PFSK-1 (cell line): ENCODE measurements at regions not wholly inside any gene's neighbourhood (a gene's known extent, or its start where the extent isn't known, plus 50 kb on each side); places are given as distances from the start of the nearest gene placed in this dataset.

Experiments used
- FOXP2 ChIP-seq: optimal IDR thresholded peaks from 2 replicates; pipeline ENCODE3; 2011; ENCODE audit warnings: borderline replicate concordance, control low read depth, inconsistent platforms; ENCODE audit not compliant: insufficient read depth; ENCODE audit errors: extremely low read length, extremely low read depth
- POLR2AphosphoS5 ChIP-seq: IDR thresholded peaks from 2 replicates; pipeline ENCODE4 v1.6.1; 2012; ENCODE audit warnings: low read depth, mild to moderate bottlenecking, control low read depth, low read length, moderate library complexity
- SIN3A ChIP-seq: IDR thresholded peaks from 2 replicates; pipeline ENCODE4 v1.6.1; 2012; ENCODE audit warnings: mild to moderate bottlenecking, low read length, moderate library complexity, borderline replicate concordance; ENCODE audit not compliant: insufficient read depth
- TAF1 ChIP-seq: IDR thresholded peaks from 2 replicates; pipeline ENCODE4 v1.6.1; 2012; ENCODE audit warnings: low read length, control low read depth, borderline replicate concordance; ENCODE audit not compliant: insufficient read depth
- TF ChIP-seq, protein P1 (sequence below), 2 experiments: IDR thresholded peaks; 2 replicates each; pipeline versions ENCODE4 v1.6.1 to v1.8.0; 2011 to 2012; ENCODE audit warnings: low read depth in 2 of 2, low read length in 2 of 2, control low read depth in 1 of 2, inconsistent platforms in 1 of 2, mild to moderate bottlenecking in 1 of 2, moderate library complexity in 1 of 2; ENCODE audit not compliant: insufficient read depth in 1 of 2

DNA sequence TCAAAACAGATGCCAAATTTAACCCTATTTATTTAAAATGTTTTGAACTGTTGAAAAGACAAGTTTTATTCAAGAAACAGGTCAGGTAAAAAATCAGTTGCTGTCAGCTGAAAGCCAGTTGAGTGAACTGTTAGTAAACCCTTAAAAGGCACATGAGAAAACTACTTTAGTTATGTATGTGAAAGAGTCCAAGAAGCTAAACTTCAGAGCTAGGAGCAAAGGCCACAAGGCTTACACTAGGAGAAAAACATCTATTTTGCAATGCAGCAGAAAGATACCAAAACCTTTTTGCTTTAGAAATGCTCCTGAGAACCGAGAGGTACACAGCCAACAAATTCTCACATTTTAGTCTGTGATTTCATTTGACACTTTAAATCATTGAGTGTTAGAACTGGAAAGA, 375.2 kb downstream of the FSCB start:
- TF ChIP-seq TAF1: no peak
- TF ChIP-seq SIN3A: no peak
- TF ChIP-seq FOXP2: no peak
- no peak for TF ChIP-seq POLR2AphosphoS5
- TF ChIP-seq, protein P1, sequence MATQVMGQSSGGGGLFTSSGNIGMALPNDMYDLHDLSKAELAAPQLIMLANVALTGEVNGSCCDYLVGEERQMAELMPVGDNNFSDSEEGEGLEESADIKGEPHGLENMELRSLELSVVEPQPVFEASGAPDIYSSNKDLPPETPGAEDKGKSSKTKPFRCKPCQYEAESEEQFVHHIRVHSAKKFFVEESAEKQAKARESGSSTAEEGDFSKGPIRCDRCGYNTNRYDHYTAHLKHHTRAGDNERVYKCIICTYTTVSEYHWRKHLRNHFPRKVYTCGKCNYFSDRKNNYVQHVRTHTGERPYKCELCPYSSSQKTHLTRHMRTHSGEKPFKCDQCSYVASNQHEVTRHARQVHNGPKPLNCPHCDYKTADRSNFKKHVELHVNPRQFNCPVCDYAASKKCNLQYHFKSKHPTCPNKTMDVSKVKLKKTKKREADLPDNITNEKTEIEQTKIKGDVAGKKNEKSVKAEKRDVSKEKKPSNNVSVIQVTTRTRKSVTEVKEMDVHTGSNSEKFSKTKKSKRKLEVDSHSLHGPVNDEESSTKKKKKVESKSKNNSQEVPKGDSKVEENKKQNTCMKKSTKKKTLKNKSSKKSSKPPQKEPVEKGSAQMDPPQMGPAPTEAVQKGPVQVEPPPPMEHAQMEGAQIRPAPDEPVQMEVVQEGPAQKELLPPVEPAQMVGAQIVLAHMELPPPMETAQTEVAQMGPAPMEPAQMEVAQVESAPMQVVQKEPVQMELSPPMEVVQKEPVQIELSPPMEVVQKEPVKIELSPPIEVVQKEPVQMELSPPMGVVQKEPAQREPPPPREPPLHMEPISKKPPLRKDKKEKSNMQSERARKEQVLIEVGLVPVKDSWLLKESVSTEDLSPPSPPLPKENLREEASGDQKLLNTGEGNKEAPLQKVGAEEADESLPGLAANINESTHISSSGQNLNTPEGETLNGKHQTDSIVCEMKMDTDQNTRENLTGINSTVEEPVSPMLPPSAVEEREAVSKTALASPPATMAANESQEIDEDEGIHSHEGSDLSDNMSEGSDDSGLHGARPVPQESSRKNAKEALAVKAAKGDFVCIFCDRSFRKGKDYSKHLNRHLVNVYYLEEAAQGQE (IDR thresholded peaks at IDR 0.05; ENCODE audit: insufficient read depth in 1 of 2, low read depth in 2 of 2, low read length in 2 of 2): no peak

DNA sequence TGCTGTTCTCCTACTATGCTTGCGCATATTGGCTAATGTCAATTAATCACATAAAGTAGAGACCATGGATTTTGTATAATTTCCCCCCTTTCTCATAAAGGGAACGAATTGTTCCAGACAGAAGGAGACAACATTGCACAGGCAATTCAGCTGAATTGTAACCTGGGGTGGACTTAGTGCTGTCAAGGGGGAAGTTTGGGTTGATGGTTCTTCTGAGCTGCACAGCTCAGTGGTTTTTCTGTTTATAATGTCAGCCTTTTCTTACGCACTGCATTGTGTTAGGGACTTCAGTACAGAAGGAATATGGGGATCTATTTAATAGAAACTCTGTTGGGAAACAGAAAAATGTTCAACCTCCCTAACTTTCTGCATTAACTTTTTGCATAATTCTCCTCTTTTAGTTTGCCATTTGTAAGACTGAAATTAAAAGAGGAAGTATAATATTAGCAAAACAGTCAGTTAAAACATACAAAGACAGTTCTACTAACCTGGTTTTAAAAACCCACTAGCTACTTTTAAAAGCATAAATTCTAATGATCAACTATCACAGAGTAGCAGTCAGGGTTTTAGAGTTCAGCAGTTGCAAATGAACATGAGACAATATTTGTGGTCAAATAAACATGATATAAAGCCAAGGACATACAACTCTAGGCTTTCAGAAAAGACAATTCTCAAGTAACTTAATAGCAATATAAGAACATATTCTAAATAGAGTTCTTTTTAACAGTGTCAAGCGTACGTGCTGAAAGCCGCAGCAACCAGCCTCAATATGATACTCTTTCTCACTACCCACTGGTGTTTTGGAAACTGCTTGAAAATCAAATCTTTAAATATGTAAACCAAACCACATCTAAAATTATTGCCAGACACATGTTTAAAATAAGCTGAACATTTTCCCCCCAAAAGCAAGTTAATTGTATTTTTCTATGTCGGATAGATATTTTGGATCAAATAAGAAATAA, 393.0 kb downstream of the FSCB start:
- TF ChIP-seq FOXP2: no peak
- TF ChIP-seq, protein P1 (IDR thresholded peaks at IDR 0.05; ENCODE audit: insufficient read depth in 1 of 2, low read depth in 2 of 2, low read length in 2 of 2): no peak
- TF ChIP-seq POLR2AphosphoS5: no peak
- TF ChIP-seq TAF1: no peak

DNA sequence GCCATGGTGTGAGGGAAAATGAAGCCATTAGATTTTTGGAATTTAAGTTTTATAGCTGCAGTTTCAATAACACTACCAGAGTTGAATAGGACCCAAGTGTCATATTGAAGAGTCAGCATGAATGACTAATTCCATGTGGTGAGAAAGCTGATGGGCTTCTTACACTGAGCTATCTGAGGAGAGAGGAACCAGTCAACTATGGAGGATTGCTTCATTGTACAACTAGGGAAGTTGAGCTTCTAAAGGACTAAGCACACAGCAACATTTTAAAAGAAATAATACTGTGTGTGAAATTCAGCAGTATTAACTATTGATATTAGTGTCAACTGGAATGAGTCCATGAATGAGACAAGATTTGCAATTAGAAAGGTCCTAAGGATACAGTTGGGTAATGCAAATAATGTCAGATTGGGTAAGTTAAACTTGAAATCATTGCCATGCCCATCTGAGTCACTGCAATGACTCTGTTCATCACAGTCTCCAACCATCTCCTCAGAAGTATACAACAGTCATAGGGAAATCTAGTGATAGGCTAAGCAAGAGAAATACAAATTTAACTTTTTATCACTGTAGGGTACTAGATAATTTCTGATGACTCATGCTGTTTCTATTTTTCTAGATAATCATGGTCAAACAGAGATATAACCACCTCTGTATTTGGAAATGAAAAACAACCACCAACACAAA, 394.2 kb downstream of the FSCB start:
- TF ChIP-seq FOXP2: no peak
- TF ChIP-seq SIN3A: no peak
- TF ChIP-seq, protein P1 (IDR thresholded peaks at IDR 0.05; ENCODE audit: insufficient read depth in 1 of 2, low read depth in 2 of 2, low read length in 2 of 2): no peak
- no peak for TF ChIP-seq POLR2AphosphoS5
- TF ChIP-seq TAF1: no peak

DNA sequence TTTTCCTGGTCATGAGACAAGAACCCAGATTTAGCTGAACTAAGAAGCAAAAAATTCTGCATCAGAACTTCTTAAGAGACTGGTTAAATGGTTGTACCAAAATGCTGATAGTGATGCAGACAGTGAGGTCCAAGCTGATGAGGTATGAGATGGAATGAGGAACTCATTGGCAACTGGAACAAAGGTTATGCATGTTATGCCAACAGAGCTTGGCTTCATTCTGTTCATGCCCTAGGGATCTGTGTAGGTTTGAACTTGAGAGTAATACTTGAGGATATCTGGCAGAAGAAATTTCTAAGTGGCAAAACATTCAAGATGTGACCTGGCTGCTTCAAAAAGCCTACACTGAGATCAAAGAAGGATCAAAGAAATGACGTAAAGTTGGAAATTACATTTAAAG, 398.0 kb downstream of the FSCB start:
- TF ChIP-seq SIN3A: no peak
- TF ChIP-seq, protein P1 (IDR thresholded peaks at IDR 0.05; ENCODE audit: insufficient read depth in 1 of 2, low read depth in 2 of 2, low read length in 2 of 2): no peak
- no peak for TF ChIP-seq FOXP2
- no peak for TF ChIP-seq POLR2AphosphoS5
- no peak for TF ChIP-seq TAF1
